H1 (cell line): ENCODE measurements at regions not wholly inside any gene's neighbourhood (a gene's known extent, or its start where the extent isn't known, plus 50 kb on each side); places are given as distances from the start of the nearest gene placed in this dataset.

Source experiments
- CTCF ChIA-PET: fragments of 300-600 bp; sonication (Branson Sonifier 250); formaldehyde crosslinking; loops from one replicate; lab custom pipeline; 2021; ENCODE audit not compliant: partially characterized antibody; lab: Charles Lee
- POLR2A ChIA-PET: fragments of 300-600 bp; sonication (Branson Sonifier 250); formaldehyde crosslinking; loops from one replicate; lab custom pipeline; 2021; ENCODE audit warnings: inconsistent platforms; ENCODE audit not compliant: partially characterized antibody; lab: Charles Lee
- DNase-seq, 2 experiments: peaks; one replicate each; pipeline versions ENCODE4 v3.0.0 to v3.0.0-alpha.2; 2010 to 2022; ENCODE audit warnings: low spot score in 2 of 2, low read depth in 1 of 2, mixed read lengths in 1 of 2
- FAIRE-seq: peaks from 2 replicates; lab custom pipeline; 2011; peaks lifted over from hg19 to GRCh38; lab: Jason Lieb, UNC
- H2AFZ ChIP-seq: 2 replicates; pipeline ENCODE4 v1.8.1; 2012; ENCODE audit warnings: low read length, inconsistent platforms
- H2AK5ac ChIP-seq: 2 replicates; pipeline ENCODE4 v1.6.1; 2013; ENCODE audit warnings: low read depth, low read length
- H2BK120ac ChIP-seq: replicated peaks from 2 replicates; pipeline ENCODE3; 2013; ENCODE audit warnings: low read depth, low read length, inconsistent platforms
- H2BK12ac ChIP-seq: 2 replicates; pipeline ENCODE4 v1.6.1; 2013; ENCODE audit warnings: low read depth, low read length
- H2BK15ac ChIP-seq: 2 replicates; pipeline ENCODE4 v1.6.1; 2013; ENCODE audit warnings: low read length
- H2BK20ac ChIP-seq: 2 replicates; pipeline ENCODE4 v1.6.1; 2013; ENCODE audit warnings: low read length
- H2BK5ac ChIP-seq: 2 replicates; pipeline ENCODE4 v1.6.1; 2013; ENCODE audit warnings: low read depth, low read length
- H3K14ac ChIP-seq: 2 replicates; pipeline ENCODE4 v1.6.1; 2013; ENCODE audit warnings: inconsistent platforms; ENCODE audit not compliant: insufficient read length
- H3K18ac ChIP-seq: 2 replicates; pipeline ENCODE4 v1.6.1; 2013; ENCODE audit warnings: low read length; ENCODE audit errors: extremely low read depth
- H3K23ac ChIP-seq: 2 replicates; pipeline ENCODE4 v1.6.1; 2013; ENCODE audit warnings: inconsistent platforms; ENCODE audit not compliant: insufficient read length
- H3K23me2 ChIP-seq: 2 replicates; pipeline ENCODE4 v1.6.1; 2013; ENCODE audit warnings: low read depth, low read length
- H3K27ac ChIP-seq: 2 replicates; pipeline ENCODE4 v1.6.1; 2011; ENCODE audit warnings: low read depth, low read length, inconsistent platforms
- H3K27me3 ChIP-seq, 4 experiments: replicated peaks in 1 of 4; 1 replicate in 1 of 4; 2 replicates in 3 of 4; pipeline versions ENCODE4 v1.6.1 to v1.8.1; 2011 to 2013; ENCODE audit warnings: low read length in 3 of 4, mild to moderate bottlenecking in 3 of 4, inconsistent platforms in 2 of 4, mixed read lengths in 2 of 4, moderate library complexity in 1 of 4; ENCODE audit not compliant: control insufficient read depth in 3 of 4, insufficient read depth in 3 of 4; ENCODE audit errors: extremely low read depth in 1 of 4
- H3K36me3 ChIP-seq, 4 experiments: 2 replicates each; pipeline versions ENCODE4 v1.6.1 to v1.8.1; 2011 to 2013; ENCODE audit warnings: mild to moderate bottlenecking in 4 of 4, low read length in 3 of 4, moderate library complexity in 2 of 4, control low read depth in 1 of 4, inconsistent platforms in 1 of 4; ENCODE audit not compliant: insufficient read depth in 4 of 4, control insufficient read depth in 2 of 4
- H3K4ac ChIP-seq: replicated peaks from 2 replicates; pipeline ENCODE3; 2013; ENCODE audit warnings: low read length, low read depth, mixed read lengths, inconsistent platforms; ENCODE audit not compliant: insufficient read length
- H3K4me1 ChIP-seq, 4 experiments: replicated peaks in 1 of 4; 1 replicate in 1 of 4; 2 replicates in 3 of 4; pipeline versions ENCODE4 v1.6.1 to v1.8.1; 2011 to 2013; ENCODE audit warnings: low read length in 3 of 4, inconsistent platforms in 2 of 4, mixed read lengths in 1 of 4; ENCODE audit not compliant: insufficient read depth in 4 of 4, control insufficient read depth in 3 of 4
- H3K4me2 ChIP-seq, 2 experiments: 2 replicates each; pipeline versions ENCODE4 v1.6.1 to v1.8.1; 2011 to 2013; ENCODE audit warnings: low read depth in 2 of 2, low read length in 2 of 2, control low read depth in 1 of 2, inconsistent platforms in 1 of 2, mild to moderate bottlenecking in 1 of 2; ENCODE audit not compliant: insufficient read depth in 1 of 2
- H3K4me3 ChIP-seq, 4 experiments: fragments of 200-600, 300-600 bp in 1 of 4; sonication (generic), shearing (Covaris generic), sonication (Bioruptor Twin) in 1 of 4; 2 replicates each; pipeline versions ENCODE4 v1.5.1 to v1.8.1; 2011 to 2016; ENCODE audit warnings: low read length in 4 of 4, low read depth in 3 of 4, control low read depth in 2 of 4, inconsistent platforms in 2 of 4, mild to moderate bottlenecking in 2 of 4, mixed read lengths in 1 of 4, moderate library complexity in 1 of 4; ENCODE audit not compliant: insufficient read depth in 2 of 4; ENCODE audit errors: extremely low read depth in 1 of 4
- H3K56ac ChIP-seq: replicated peaks from 2 replicates; pipeline ENCODE3; 2013; ENCODE audit warnings: low read depth, mild to moderate bottlenecking, mixed read lengths, low read length, inconsistent platforms; ENCODE audit not compliant: insufficient read length
- H3K79me1 ChIP-seq: 2 replicates; pipeline ENCODE4 v1.6.1; 2013; ENCODE audit warnings: low read depth, low read length, control low read depth
- H3K79me2 ChIP-seq, 2 experiments: 2 replicates each; pipeline versions ENCODE4 v1.6.1 to v1.8.1; 2012 to 2013; ENCODE audit warnings: low read length in 2 of 2, mild to moderate bottlenecking in 2 of 2, inconsistent platforms in 1 of 2; ENCODE audit not compliant: insufficient read depth in 2 of 2, control insufficient read depth in 1 of 2
- H3K9ac ChIP-seq, 4 experiments: replicated peaks in 1 of 4; 1 replicate in 1 of 4; 2 replicates in 3 of 4; pipeline versions ENCODE4 v1.6.1 to v1.8.1; 2011 to 2013; ENCODE audit warnings: low read depth in 3 of 4, low read length in 3 of 4, control low read depth in 2 of 4, mild to moderate bottlenecking in 2 of 4, moderate library complexity in 2 of 4, inconsistent platforms in 1 of 4; ENCODE audit errors: extremely low read depth in 1 of 4
- H3K9me3 ChIP-seq, 2 experiments: 2 replicates each; pipeline versions ENCODE4 v1.6.1 to v1.8.1; 2012 to 2013; ENCODE audit warnings: mild to moderate bottlenecking in 2 of 2, moderate library complexity in 2 of 2, control low read depth in 1 of 2, inconsistent platforms in 1 of 2, low read depth in 1 of 2, low read length in 1 of 2, mixed read lengths in 1 of 2; ENCODE audit not compliant: insufficient read depth in 2 of 2
- H4K20me1 ChIP-seq, 2 experiments: replicated peaks in 1 of 2; 2 replicates each; pipeline versions ENCODE3 to v1.8.1; 2011 to 2013; ENCODE audit warnings: inconsistent platforms in 2 of 2, low read length in 2 of 2, mild to moderate bottlenecking in 1 of 2; ENCODE audit not compliant: insufficient read depth in 2 of 2, control insufficient read depth in 1 of 2
- H4K5ac ChIP-seq: 2 replicates; pipeline ENCODE4 v1.6.1; 2013; ENCODE audit warnings: low read length, low read depth, mixed read lengths, inconsistent platforms; ENCODE audit not compliant: insufficient read length
- H4K8ac ChIP-seq: 2 replicates; pipeline ENCODE4 v1.8.0; 2013; ENCODE audit warnings: mild to moderate bottlenecking, moderate library complexity, low read length, inconsistent platforms; ENCODE audit not compliant: insufficient read depth; ENCODE audit errors: extremely low read depth
- H4K91ac ChIP-seq: replicated peaks from 2 replicates; pipeline ENCODE3; 2013; ENCODE audit warnings: low read length, mixed read lengths, inconsistent platforms; ENCODE audit not compliant: insufficient read length
- KDM1A ChIP-seq: fragments of 200-600, 300-600 bp; sonication (generic); IDR thresholded peaks from 2 replicates; pipeline ENCODE4 v1.7.1; 2016; ENCODE audit warnings: mild to moderate bottlenecking, low read length, borderline replicate concordance
- TF ChIP-seq, protein P1 (sequence below): fragments of 300-600 bp; sonication (generic); IDR thresholded peaks from 2 replicates; pipeline ENCODE4 v1.7.1; 2012; ENCODE audit warnings: low read length, moderate library complexity, mild to moderate bottlenecking, inconsistent platforms; ENCODE audit not compliant: insufficient replicate concordance

DNA sequence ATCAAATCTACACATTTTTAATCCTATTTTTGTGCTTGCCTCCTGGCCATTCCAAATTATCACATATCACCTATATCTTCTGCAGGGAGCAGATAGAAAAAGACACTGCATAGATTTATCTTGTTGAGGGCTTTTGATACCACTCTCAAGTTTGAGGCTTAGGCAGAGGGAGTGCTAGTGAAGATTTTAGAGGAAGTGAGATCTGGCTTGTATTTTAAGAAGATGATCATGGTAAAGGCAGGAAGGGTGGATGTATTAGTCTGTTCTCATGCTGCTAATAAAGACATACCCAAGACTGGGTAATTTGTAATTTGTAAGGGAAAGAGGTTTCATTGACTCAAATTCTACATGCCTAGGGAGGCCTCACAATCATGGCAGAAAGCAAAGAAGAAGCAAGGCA is 220.9 kb upstream of the TUT7 start:
- H2AK5ac ChIP-seq, result no peak overlapping the region
- no peak overlapping the region for H3K4me2 ChIP-seq
- no peak overlapping the region for H4K8ac ChIP-seq
- no peak overlapping the region for H3K27ac ChIP-seq
- H2BK20ac ChIP-seq, result no peak overlapping the region
- no peaks in the 10 kb centered on the region; a peak in 1 of 4 replicates for H3K9me3 ChIP-seq
- H3K14ac ChIP-seq, result no peak overlapping the region
- H3K23ac ChIP-seq, result no peak overlapping the region
- no peak overlapping the region for H2AFZ ChIP-seq
- no peak overlapping the region for H2BK12ac ChIP-seq
- no peaks in the 10 kb centered on the region; the same call in 1 of the 2 replicates for H3K23me2 ChIP-seq
- H3K79me1 ChIP-seq, result no peaks in the 10 kb centered on the region
- H4K91ac ChIP-seq, result no peak overlapping the region
- H3K4me1 ChIP-seq, result peaks cover 2 to 14% (median 5%) of the 10 kb centered on the region in 4 experiments; a peak in 6 of 7 replicates
- no peak overlapping the region for H3K4ac ChIP-seq
- DNase-seq (no peak), FAIRE-seq (no peak)
- no peaks in the 10 kb centered on the region for H3K36me3 ChIP-seq
- H2BK120ac ChIP-seq, result no peak overlapping the region
- H3K56ac ChIP-seq, result no peak overlapping the region
- no peaks in the 10 kb centered on the region for H3K79me2 ChIP-seq
- no peaks in the 10 kb centered on the region for H4K20me1 ChIP-seq
- H3K4me3 ChIP-seq, result no peak overlapping the region
- no peak overlapping the region for H3K18ac ChIP-seq
- no peak overlapping the region for H4K5ac ChIP-seq
- ChIA-PET POLR2A (no interaction called here), CTCF (no interaction called here)
- H2BK15ac ChIP-seq, result no peak overlapping the region
- H3K9ac ChIP-seq, result no peak overlapping the region
- H2BK5ac ChIP-seq, result no peak overlapping the region
- no peaks in the 10 kb centered on the region; a peak in 1 of 7 replicates for H3K27me3 ChIP-seq
- TF ChIP-seq, protein P1, sequence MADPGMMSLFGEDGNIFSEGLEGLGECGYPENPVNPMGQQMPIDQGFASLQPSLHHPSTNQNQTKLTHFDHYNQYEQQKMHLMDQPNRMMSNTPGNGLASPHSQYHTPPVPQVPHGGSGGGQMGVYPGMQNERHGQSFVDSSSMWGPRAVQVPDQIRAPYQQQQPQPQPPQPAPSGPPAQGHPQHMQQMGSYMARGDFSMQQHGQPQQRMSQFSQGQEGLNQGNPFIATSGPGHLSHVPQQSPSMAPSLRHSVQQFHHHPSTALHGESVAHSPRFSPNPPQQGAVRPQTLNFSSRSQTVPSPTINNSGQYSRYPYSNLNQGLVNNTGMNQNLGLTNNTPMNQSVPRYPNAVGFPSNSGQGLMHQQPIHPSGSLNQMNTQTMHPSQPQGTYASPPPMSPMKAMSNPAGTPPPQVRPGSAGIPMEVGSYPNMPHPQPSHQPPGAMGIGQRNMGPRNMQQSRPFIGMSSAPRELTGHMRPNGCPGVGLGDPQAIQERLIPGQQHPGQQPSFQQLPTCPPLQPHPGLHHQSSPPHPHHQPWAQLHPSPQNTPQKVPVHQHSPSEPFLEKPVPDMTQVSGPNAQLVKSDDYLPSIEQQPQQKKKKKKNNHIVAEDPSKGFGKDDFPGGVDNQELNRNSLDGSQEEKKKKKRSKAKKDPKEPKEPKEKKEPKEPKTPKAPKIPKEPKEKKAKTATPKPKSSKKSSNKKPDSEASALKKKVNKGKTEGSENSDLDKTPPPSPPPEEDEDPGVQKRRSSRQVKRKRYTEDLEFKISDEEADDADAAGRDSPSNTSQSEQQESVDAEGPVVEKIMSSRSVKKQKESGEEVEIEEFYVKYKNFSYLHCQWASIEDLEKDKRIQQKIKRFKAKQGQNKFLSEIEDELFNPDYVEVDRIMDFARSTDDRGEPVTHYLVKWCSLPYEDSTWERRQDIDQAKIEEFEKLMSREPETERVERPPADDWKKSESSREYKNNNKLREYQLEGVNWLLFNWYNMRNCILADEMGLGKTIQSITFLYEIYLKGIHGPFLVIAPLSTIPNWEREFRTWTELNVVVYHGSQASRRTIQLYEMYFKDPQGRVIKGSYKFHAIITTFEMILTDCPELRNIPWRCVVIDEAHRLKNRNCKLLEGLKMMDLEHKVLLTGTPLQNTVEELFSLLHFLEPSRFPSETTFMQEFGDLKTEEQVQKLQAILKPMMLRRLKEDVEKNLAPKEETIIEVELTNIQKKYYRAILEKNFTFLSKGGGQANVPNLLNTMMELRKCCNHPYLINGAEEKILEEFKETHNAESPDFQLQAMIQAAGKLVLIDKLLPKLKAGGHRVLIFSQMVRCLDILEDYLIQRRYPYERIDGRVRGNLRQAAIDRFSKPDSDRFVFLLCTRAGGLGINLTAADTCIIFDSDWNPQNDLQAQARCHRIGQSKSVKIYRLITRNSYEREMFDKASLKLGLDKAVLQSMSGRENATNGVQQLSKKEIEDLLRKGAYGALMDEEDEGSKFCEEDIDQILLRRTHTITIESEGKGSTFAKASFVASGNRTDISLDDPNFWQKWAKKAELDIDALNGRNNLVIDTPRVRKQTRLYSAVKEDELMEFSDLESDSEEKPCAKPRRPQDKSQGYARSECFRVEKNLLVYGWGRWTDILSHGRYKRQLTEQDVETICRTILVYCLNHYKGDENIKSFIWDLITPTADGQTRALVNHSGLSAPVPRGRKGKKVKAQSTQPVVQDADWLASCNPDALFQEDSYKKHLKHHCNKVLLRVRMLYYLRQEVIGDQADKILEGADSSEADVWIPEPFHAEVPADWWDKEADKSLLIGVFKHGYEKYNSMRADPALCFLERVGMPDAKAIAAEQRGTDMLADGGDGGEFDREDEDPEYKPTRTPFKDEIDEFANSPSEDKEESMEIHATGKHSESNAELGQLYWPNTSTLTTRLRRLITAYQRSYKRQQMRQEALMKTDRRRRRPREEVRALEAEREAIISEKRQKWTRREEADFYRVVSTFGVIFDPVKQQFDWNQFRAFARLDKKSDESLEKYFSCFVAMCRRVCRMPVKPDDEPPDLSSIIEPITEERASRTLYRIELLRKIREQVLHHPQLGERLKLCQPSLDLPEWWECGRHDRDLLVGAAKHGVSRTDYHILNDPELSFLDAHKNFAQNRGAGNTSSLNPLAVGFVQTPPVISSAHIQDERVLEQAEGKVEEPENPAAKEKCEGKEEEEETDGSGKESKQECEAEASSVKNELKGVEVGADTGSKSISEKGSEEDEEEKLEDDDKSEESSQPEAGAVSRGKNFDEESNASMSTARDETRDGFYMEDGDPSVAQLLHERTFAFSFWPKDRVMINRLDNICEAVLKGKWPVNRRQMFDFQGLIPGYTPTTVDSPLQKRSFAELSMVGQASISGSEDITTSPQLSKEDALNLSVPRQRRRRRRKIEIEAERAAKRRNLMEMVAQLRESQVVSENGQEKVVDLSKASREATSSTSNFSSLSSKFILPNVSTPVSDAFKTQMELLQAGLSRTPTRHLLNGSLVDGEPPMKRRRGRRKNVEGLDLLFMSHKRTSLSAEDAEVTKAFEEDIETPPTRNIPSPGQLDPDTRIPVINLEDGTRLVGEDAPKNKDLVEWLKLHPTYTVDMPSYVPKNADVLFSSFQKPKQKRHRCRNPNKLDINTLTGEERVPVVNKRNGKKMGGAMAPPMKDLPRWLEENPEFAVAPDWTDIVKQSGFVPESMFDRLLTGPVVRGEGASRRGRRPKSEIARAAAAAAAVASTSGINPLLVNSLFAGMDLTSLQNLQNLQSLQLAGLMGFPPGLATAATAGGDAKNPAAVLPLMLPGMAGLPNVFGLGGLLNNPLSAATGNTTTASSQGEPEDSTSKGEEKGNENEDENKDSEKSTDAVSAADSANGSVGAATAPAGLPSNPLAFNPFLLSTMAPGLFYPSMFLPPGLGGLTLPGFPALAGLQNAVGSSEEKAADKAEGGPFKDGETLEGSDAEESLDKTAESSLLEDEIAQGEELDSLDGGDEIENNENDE, result no peak
- no peak for TF ChIP-seq KDM1A
